NCI-H1436 treated with DMSO at 0.1 percent for 48 hours (cell line): ENCODE measurements at regions not wholly inside any gene's neighbourhood (a gene's known extent, or its start where the extent isn't known, plus 50 kb on each side); places are given as distances from the start of the nearest gene placed in this dataset.

Experiments
- DNase-seq: peaks from one replicate; lab custom pipeline; 2025; lab: John Stamatoyannopoulos, UW

- DNase-seq = no peak
Observed at GRCh38 chr7:109308816-109309215, 739.1 kb downstream of the DNAJB9 start.

- no peak for DNase-seq
Observed at GRCh38 chr7:109309790-109310189, 740.1 kb downstream of the DNAJB9 start.

GRCh38 chr7:109318136-109318535 lies 748.5 kb downstream of the DNAJB9 start:
- no peak for DNase-seq

DNA sequence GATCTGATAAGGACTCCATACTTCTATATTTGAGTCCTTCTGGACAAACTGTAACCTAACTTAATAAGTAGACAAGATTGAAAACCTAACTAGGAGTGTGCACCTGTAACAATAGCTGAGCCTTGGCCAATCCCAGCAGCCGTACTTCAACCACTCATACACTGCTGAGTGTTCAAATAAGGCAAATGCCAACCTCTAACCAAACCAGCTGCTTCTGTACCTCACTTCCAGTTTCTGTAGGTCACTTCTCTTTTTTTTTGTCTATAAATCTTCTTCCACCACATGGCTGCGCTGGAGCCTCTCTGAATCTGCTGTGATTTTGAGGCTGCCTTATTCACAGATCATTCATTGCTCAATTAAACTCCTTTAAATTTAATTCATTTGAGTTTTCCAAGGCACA lies 753.2 kb downstream of the DNAJB9 start:
- DNase-seq = no peak

- DNase-seq = no peak
Observed at GRCh38 chr7:109331423-109331822, 761.7 kb downstream of the DNAJB9 start.

GRCh38 chr7:109335951-109336350 lies 766.3 kb downstream of the DNAJB9 start:
- no peak for DNase-seq

DNA sequence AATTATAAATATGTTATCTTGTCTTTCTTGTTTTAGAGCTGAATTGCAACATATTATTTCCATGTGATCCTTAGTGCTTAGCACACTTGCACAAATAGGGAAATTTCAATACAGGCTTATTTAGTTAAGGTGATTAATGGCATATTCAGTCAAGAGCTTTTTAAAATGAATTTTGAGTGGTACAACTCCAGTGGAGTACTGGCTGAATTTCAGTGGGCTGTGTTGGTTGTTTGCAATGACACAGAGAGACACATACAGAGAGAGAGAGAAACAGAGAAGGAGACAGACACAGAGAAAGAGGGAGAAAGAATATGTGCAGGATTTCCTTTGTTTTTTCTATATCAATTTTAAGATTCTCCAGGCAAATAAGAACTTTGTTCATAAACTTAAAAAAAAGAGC lies 766.9 kb downstream of the DNAJB9 start:
- DNase-seq = no peak

DNA sequence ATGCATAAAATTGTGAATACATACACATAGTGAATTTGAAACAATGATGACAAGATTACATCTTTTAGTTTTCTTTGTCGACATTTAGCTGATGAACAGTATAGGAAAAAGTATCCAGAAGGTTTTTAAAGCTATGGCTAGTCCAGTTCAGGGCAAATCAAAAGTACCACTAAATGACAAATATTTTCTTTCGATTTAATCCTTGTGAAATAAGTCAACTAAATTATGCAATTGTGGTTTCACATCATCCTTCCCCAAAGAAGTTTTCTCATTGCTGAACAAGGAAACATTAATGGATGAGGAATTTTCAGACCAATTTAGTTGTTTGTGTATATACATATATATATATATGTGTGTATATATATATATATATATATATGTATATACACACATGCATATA lies 774.0 kb downstream of the DNAJB9 start:
- DNase-seq = no peak

GRCh38 chr7:109351493-109351892 lies 781.8 kb downstream of the DNAJB9 start:
- no peak for DNase-seq

GRCh38 chr7:109354000-109354399 lies 784.3 kb downstream of the DNAJB9 start:
- no peak for DNase-seq

- DNase-seq = no peak
Observed at GRCh38 chr7:109354552-109354951, 784.9 kb downstream of the DNAJB9 start.

GRCh38 chr7:109375823-109376222 lies 806.1 kb downstream of the DNAJB9 start:
- DNase-seq = no peak

DNA sequence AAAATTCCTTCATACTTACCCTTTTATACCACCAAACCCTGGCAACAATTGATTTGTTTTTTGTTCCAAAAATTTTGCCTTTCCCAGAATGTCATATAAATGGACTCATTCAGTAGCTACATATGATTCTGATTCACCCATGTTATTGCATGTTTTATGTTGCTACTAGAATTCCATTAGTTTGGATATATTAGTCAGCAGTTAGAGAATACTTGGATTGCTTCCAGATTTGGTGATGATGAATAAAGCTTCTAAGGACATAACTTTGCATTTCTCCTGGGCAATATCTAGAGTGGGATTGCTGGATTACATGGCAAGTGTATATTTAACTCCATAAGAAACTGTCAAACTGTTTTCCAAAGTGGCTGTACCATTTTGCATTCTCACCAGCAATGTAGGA lies 806.9 kb downstream of the DNAJB9 start:
- no peak for DNase-seq

DNA sequence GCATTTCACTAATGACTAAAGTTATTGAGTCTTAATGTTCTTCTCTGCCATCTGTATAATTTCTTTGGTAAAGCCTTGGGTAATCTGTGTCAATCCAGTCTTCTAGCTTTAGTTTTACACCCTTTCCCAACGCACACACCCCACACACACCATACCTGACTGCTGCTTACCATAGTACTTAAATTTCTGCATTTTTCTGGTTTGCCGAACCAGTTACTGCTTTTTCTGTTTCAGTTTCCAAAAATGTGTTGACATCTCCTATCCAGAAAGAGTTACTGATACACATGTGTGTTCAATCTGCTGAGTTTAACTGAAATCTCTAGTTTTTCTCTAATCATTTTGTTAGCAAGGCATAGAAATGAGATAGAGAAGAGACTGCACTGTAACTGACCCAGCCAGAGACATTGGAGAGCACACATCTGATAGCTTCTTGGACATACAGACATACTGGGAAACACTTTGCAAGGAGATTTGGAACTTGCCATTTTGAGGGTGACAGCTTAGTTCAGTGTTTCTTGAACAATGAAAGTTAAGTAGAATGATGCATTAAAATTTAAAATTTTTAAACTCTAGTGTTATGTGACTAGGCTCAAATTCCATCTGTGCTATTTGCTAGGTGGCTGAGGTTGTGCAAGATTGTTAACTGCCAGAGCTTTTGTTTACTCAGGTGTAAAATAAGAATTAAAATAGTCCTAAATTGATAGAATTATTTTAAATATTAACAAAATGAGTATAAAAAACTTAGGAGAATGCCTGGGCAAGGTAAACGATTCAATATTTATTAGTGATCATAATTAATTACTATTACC lies 807.6 kb downstream of the DNAJB9 start:
- DNase-seq = no peak

DNA sequence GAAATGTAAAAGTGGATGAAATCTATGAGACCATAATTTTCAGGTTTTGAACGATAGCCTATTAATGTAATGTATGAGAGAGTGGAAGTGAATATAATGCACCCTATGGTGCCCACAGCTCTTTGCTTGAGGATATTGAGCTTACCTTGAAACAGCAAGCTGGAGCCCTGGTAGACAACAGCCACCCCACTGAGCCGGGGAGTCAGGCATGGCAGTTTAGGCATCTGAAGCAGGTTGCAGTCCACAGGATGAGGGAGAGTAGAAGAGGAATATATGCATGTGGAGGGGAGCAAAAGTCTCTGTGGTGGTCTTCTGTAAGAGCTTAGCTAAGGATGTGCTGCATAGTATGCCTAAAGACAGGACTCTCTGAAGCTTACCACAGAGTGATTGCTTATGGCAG lies 817.3 kb downstream of the DNAJB9 start:
- no peak for DNase-seq

DNA sequence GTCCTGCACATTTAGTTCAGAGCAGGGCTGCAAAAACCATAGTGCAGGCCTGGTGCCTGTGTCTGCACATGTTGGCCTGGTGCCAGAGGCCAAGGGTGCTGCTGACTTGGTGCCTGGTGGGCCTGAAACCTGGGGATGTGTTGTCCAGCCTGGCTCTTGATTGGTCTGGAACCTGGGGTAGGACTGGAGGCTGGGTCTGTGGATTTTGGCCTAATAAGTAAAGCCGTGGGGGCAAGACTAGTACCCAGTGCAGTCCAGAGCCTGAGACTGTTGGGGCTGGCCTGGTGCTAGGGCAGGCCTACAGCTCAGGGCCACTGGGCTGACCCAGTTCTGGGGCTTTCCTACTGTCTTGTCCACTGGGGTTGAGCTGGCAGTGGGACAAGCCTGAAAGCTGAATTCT lies 817.9 kb downstream of the DNAJB9 start:
- no peak for DNase-seq

GRCh38 chr7:109391240-109391639 lies 821.6 kb downstream of the DNAJB9 start:
- no peak for DNase-seq

DNA sequence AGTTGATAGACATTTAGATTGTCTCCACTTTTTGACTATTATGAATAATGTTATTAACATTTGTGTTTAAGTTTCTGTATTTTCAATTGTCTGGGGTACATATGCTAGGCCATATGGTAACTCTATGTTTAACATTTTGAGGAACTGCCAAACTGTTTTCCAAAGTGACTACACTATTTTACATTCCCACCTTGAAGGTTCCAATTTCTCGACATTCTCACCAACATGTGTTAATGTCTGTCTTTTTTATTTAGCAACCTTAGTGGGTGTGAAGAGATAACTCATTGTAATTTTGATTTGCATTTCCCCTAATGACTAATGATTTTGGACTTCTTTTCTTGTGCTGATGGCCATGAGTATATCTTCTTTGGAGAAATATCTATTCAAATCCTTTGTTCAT lies 832.4 kb downstream of the DNAJB9 start:
- DNase-seq = no peak

DNA sequence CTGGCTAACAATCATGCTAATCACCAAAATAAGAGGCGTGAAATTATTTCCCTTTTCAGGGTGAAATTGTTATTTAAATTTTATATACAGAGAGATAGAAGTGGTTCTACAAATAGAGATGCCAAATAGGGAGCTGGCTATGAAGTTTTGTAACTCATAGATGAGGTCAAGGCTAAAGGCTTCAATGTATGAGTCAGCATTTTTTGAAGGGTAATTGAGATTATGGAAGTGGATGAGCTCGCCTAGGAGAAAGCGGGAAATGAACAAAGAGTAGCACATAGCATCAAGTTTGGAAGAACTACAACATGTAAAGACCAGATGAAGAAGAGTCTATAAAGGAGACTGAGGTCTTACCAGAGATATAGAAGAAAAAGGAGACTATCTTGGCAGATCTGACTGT lies 838.1 kb downstream of the DNAJB9 start:
- no peak for DNase-seq

DNA sequence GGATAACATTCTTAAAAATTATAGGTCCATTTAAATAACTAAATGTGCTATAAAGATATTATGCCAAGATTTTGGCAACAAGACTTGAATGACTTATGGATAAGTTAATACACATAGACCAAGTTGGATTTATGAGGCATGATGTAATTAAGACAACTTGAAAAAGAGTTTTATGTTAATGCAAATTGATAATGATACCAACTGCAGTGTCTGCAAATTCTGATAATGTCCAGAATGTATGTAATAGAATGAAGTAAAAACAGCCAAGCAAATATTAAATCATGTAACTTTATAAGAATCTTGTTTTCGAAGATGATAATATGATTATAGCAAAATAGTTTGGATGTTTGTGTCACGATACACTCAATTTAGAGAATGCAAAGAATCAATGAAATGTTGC lies 868.3 kb downstream of the DNAJB9 start:
- DNase-seq = no peak

DNA sequence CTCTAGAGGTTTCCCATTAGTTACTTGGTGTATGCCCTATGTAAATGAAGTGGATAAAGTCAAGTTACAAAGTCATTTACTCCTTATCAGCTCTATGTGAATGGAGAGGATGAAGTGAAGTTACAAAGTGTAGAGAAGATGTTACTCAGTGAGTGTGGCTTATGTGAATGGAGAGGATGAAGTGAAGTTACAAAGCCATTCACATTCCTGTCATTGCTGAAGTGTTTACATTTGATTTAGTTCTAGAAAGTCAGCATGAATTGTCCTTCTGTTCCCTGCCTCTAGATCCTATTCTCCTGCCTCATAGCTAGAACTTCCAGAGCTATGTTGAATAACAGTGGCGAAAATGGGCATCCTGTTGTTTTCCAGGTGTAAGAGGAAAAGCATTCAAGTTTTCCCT lies 880.1 kb downstream of the DNAJB9 start:
- DNase-seq = no peak

- DNase-seq = no peak
Observed at GRCh38 chr7:109456116-109456515, 886.4 kb downstream of the DNAJB9 start.

- DNase-seq = no peak
Observed at GRCh38 chr7:109460296-109460695, 890.6 kb downstream of the DNAJB9 start.

GRCh38 chr7:109462171-109462570 lies 892.5 kb downstream of the DNAJB9 start:
- no peak for DNase-seq
